Activated naive CD4-positive, alpha-beta T cell treated with anti-CD3 and anti-CD28 coated beads, Interleukin-2, amount 50 U/mL, for 16 hours (primary cell): ENCODE measurements at regions not wholly inside any gene's neighbourhood (a gene's known extent, or its start where the extent isn't known, plus 50 kb on each side); places are given as distances from the start of the nearest gene placed in this dataset.

Experiments
- DNase-seq: peaks from one replicate; pipeline ENCODE4 v3.0.0-alpha.2; 2020

- no peak for DNase-seq
These were observed 328.8 kb upstream of the GATB start for GRCh38 chr4:152089584-152089983.

DNA sequence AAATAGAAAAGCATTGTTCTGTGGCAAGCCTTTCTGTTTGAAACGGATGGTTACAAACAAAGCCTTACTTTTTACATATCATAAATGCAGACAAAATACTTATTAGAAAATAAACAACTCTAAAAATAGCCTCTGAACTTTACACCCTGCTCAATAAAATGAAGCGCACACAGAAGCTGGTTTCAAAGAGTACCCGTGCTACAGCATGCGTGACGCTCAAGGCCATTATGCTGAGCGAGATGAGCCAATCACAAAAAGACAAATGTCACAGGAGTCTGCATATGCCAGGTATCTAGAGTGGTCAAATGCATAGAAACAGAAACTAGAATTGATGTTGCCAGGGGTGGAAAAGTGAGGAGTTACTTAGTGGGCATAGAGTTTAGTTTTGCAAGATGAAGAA, 326.5 kb upstream of the GATB start:
- DNase-seq: no peak

GRCh38 chr4:152085657-152086056, 324.9 kb upstream of the GATB start:
- no peak for DNase-seq

DNA sequence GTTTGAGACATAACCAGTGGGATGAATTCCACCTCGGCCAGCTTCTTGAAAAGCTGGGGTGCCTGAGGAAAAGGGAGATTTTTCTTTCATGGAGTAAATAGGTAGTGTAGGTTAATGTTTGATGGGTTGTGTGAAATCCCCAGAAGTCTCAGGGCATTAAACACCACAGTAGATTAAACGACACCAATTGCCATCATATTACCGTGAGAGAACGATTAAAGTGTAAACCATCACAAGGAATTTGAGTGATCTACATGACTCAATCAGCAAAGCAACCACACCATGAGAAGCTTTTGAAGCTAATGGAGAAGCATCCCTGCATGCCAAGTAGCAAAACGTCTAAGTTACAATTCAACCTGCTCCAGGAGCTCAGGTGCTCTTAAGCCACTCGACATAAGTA, 322.5 kb upstream of the GATB start:
- no peak for DNase-seq

DNA sequence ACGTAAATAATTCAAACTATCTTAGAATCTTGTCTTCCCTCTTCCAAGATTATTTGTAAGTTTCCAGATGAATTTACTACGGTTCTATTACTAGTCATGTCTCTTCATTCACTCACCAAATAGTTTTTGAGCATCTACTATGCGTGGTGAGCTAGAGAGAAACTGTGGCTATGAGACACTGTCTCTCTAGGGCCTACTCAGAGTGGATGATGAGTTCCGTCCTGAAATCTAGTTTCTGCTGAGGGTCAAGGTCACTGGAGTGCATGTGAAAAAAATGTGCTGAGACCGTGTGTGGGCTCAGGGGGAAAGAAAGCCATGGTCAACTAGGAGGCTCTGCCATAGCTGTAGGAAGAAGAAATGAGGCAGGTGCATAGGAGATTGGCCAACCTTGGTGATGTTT, 320.2 kb upstream of the GATB start:
- DNase-seq: no peak

DNA sequence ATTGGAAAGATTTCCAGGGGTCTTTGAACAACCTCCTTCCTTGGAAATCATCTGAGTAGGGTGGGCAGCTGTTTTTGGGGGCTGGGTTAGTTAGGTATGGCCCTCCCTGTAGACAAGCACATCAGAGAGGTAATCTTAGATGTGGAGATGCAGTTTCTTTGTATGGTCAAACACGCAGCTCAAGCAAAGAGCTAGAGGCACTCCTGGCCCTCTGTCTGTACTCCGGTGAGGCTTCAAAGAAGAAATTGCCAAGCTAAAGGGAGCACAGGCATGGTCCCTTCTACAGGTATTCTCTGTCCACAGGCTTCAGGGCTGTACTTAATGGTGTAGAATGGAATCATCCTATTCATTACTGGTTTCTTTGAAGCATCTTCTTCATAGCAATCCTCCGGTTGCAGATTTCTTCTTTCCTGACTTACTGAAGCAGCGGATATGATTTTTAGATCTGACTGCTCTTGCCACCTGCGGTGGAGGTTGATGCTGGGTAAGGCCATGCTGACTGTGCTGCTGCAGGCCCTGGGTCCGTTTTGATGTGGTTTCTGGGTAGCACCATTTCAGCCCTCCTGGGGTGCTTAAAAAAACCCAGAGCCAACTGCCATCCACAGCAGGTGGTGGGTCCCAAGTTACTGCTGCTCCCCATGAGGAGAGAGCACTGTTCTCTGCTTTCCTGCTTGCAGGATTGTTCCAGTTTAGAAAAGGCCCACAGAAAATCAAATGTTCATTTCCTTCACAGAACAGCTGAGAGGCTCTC, 318.9 kb upstream of the GATB start:
- no peak for DNase-seq

DNA sequence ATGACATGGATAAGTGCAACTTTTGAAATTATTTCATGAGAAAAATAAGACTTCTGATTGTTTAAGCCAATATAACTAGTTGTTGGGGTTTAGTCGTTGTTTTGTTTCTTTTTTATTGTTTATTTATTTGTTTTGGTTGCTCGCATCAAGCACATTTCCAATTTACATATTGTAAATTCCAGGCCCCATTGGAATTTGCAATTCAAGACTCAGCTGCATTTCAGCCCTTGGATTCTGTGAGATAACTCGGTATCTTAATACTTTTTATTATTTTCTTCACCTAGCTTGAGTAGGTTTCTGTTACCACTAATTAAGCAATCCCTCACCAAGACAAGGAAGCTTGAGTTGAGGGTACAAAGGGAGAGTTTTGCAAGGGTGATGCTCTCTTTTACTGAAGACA, 318.3 kb upstream of the GATB start:
- no peak for DNase-seq

- DNase-seq: no peak
These were observed 316.8 kb upstream of the GATB start for GRCh38 chr4:152077582-152077981.

- DNase-seq: no peak
These were observed 314.6 kb upstream of the GATB start for GRCh38 chr4:152075253-152075928.

- DNase-seq: no peak
These were observed 313.8 kb upstream of the GATB start for GRCh38 chr4:152074573-152074972.

- DNase-seq: no peak
These were observed 313.3 kb upstream of the GATB start for GRCh38 chr4:152074088-152074437.

DNA sequence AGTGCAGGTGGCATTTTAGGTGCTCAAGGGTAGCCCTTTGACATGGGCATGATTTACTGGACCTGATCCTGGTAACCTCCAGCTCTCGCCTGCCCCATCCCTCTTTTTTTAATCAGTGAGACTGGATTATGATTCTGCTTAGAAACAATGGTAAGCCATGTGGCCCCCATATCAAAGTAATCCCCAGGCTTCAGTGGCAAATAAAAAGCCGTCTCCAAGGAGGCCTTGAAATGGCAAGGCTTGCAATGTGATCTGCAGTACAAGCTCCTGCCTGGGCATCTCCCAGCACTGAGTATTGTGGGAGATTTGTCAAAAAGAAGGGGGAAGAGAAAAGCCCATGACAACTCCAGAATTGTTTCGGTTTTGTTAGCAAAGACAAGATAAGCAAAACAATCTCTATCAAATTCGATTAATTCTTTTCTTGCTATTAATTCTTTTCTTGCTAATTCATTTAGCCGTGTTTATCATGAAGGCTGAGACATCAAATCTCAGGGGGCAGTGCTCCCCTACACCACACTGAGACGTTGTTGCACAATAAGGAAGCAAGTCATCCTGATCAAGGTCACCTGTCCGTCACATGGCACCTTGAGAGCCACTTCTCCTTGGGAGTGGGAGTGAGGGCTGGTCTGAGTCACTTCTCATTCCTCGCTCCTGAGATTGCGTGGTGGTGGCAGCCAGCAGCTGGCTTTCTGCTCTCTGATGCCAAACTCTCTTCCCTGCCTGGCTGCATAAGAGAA, 312.7 kb upstream of the GATB start:
- no peak for DNase-seq

GRCh38 chr4:152072906-152073305, 312.1 kb upstream of the GATB start:
- DNase-seq: no peak

DNA sequence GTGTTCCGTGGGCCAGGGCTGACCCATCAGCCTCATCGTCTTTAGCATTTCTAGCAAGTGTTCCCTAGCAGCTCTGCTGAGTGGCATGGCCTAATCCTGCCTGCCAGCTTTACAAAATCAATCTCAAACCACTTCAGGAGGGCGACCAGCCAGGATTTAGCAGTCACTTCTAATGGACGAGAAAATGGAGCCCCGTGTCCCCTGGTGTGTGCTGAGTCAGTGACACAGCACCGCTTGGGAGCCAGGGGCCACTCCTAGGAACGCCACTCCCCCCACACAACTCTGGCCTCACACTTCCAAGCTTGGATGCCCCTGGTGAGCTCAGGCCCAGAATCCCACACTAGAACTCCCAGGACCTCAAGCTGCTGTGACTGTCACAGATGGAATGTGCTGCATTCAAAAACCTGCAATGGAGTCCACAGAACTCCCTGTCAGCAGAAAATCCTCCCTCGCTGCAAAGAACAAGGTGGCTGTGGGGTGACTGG, 311.2 kb upstream of the GATB start:
- DNase-seq: no peak

- DNase-seq: no peak
These were observed 310.0 kb upstream of the GATB start for GRCh38 chr4:152070854-152071253.

- no peak for DNase-seq
These were observed 308.1 kb upstream of the GATB start for GRCh38 chr4:152068866-152069265.

DNA sequence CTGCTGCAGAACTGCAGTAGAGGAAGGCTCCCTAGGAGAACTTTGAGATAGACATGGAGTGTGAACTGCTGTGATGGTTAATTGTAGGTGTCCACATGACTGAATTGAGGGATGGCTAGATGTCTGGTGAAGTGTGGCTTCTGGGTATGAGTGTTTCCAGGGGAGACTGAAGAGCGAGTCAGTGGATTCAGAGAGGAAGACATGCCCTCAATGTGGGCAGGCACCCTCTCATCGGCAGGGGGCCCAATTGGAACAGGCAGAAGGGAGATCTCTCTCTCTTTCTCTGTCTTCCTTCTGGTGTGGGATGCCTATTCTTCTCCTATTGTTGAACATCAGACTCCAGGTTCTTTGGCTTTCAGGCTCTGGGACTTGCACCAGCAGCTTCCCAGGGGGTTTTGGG, 304.7 kb upstream of the GATB start:
- no peak for DNase-seq

- DNase-seq: no peak
These were observed 303.9 kb upstream of the GATB start for GRCh38 chr4:152064753-152065152.

GRCh38 chr4:152064282-152064681, 303.5 kb upstream of the GATB start:
- DNase-seq: no peak

DNA sequence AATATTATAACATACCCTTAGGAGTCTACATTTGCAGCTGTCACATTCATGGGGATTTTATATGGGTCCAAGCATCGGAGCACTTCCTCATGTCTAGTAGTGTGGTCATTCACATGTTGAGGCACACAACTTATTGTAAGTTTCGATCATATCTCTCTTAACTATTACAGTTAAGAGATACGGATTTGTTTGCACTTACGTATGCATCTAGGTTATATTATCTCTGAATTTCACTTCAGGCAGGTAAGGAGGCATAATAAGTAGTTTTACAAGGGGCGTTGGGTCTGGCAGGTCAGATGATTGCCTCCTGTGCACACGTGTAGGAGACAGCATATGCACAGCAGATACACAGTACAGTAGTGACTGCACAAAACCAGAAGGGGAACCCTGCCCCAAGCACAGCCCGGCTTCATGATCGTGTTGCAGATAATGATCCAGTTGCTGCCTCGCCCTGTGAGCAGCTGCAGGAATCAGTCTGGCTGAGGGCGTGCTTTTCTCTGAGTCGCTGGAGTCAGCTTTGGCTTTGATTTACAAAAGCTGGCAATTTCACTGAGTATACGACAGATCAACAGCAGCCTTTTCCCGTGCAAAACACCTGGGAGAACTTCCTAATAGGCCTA, 302.9 kb upstream of the GATB start:
- DNase-seq: no peak

GRCh38 chr4:152062936-152063620, 302.3 kb upstream of the GATB start:
- DNase-seq: no peak

- DNase-seq: no peak
These were observed 293.9 kb upstream of the GATB start for GRCh38 chr4:152054731-152055130.
